ENCODE measurements at regions not wholly inside any gene's neighbourhood (a gene's known extent, or its start where the extent isn't known, plus 50 kb on each side); places are given as distances from the start of the nearest gene placed in this dataset.

- TF ChIP-seq AFF4 (CRISPR knock-in tag; IDR thresholded peaks at IDR 0.05; ENCODE audit: borderline replicate concordance) (no peak), PREB (CRISPR knock-in tag; IDR thresholded peaks at IDR 0.05; ENCODE audit: borderline replicate concordance) (no peak), NFYB (CRISPR knock-in tag; conservative IDR thresholded peaks at IDR 0.05; ENCODE audit: low read depth) (no peak), SMAD3 (CRISPR knock-in tag; IDR thresholded peaks at IDR 0.05; ENCODE audit: borderline replicate concordance) (no peak), CBFB (CRISPR knock-in tag; IDR thresholded peaks at IDR 0.05; ENCODE audit: low read depth) (no peak), TEAD1 (CRISPR knock-in tag; IDR thresholded peaks at IDR 0.05) (no peak), MLX (CRISPR knock-in tag; IDR thresholded peaks at IDR 0.05) (no peak), MXD4 (CRISPR knock-in tag; IDR thresholded peaks at IDR 0.05; ENCODE audit: borderline replicate concordance) (no peak), TP53 (CRISPR knock-in tag; IDR thresholded peaks at IDR 0.05) (no peak), SOX15 (CRISPR knock-in tag; IDR thresholded peaks at IDR 0.05) (no peak), NFATC4 (CRISPR knock-in tag; IDR thresholded peaks at IDR 0.05) (no peak)
These were observed 203.7 kb upstream of the RSPO3 start (continued) for GRCh38 chr6:126914801-126915200.

GRCh38 chr6:126919947-126920346 lies 198.5 kb upstream of the RSPO3 start:
- no peak overlapping the region for H3K4me3 Mint-ChIP-seq
- ATAC-seq (no peak), DNase-seq (ENCODE audit: low spot score) (no peak)
- POLR2A ChIA-PET, result no interaction called here
- CTCF ChIA-PET, result no interaction called here
- peaks cover 6% of the 10 kb centered on the region for H3K4me1 Mint-ChIP-seq
- no peak overlapping the region for H3K27ac Mint-ChIP-seq
- H3K36me3 Mint-ChIP-seq, result no peaks in the 10 kb centered on the region
- no peaks in the 10 kb centered on the region for H3K9me3 Mint-ChIP-seq
- TF ChIP-seq TEAD1 (CRISPR knock-in tag; IDR thresholded peaks at IDR 0.05), result no peak
- TF ChIP-seq EMX1 (CRISPR knock-in tag; IDR thresholded peaks at IDR 0.05), result no peak
- TF ChIP-seq NFATC4 (CRISPR knock-in tag; IDR thresholded peaks at IDR 0.05), result no peak
- no peak for TF ChIP-seq CBFB (CRISPR knock-in tag; IDR thresholded peaks at IDR 0.05; ENCODE audit: low read depth)
- TF ChIP-seq ATF3 (CRISPR knock-in tag; conservative IDR thresholded peaks at IDR 0.05), result no peak
- no peak for TF ChIP-seq ZNF425 (CRISPR knock-in tag; conservative IDR thresholded peaks at IDR 0.05)
- no peak for TF ChIP-seq ESRRA (CRISPR knock-in tag; IDR thresholded peaks at IDR 0.05; ENCODE audit: borderline replicate concordance)
- no peak for TF ChIP-seq PREB (CRISPR knock-in tag; IDR thresholded peaks at IDR 0.05; ENCODE audit: borderline replicate concordance)
- no peak for TF ChIP-seq ATF1 (CRISPR knock-in tag; IDR thresholded peaks at IDR 0.05)
- TF ChIP-seq FOXJ3 (CRISPR knock-in tag; IDR thresholded peaks at IDR 0.05; ENCODE audit: borderline replicate concordance), result no peak
- TF ChIP-seq CREM (CRISPR knock-in tag; IDR thresholded peaks at IDR 0.05), result no peak
- no peak for TF ChIP-seq ZNF423 (CRISPR knock-in tag; IDR thresholded peaks at IDR 0.05)
- no peak for TF ChIP-seq PRRX2 (CRISPR knock-in tag; IDR thresholded peaks at IDR 0.05)
- no peak for TF ChIP-seq ZNF281 (CRISPR knock-in tag; IDR thresholded peaks at IDR 0.05)
- no peaks in the 10 kb centered on the region for H3K27me3 Mint-ChIP-seq (ENCODE audit: low read depth)

Measured in WTC11 (cell line).